ENCODE measurements at regions not wholly inside any gene's neighbourhood (a gene's known extent, or its start where the extent isn't known, plus 50 kb on each side); places are given as distances from the start of the nearest gene placed in this dataset.
"Not testable (repeated sequence)": the region's sequence is repeated elsewhere in the genome, so short reads cannot be mapped to it uniquely, and the experiment has no call there.

DNA sequence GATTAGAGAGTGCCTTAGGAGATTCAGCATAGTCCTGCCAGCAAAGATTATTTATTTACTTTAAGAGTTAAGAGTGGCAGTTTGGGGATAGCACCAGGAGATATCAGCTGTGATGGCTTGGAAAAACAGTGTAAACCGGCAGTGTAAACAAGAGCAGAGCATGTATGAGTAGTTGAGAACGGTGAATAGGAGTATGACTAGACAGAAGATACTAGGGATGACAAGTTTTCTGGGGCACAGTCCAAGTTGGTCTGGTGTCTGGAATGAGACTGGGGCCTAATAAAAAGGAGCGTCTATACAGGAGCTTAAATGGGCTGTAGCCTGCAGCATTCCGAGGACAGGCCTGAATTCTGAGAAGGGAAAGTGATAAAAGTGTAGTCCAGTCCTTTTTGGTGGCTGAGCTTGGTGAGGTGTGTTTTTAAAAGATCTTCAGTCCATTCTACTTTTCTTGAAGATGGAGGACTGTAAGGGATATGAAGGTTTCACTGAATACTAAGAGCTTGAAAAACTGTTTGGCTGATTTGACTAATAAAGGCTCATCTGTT, 117.8 kb downstream of the TLR5 start:
- DNase-seq: not testable (repeated sequence)

DNA sequence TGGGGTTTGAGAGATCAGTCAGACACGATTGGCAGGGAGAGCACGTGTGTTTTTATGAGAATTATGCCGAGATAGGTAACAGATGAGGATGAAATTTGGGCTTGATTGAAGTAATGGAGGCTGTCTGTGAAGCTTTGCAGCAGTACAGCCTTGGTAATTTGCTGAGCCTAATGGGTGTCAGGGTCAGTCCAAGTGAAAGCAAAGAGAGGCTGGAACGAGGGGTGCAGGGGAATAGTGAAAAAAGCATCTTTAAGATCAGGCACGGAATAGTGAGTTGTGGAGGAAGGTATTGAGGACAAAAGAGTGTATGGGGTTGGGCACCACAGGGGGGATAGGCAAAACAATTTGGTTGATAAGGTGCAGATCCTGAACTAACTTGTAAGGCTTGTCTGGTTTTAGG, 116.4 kb downstream of the TLR5 start:
- not testable (repeated sequence) for DNase-seq

GRCh38 chr1:223029985-223030769, 112.9 kb downstream of the TLR5 start:
- DNase-seq: no peak

DNA sequence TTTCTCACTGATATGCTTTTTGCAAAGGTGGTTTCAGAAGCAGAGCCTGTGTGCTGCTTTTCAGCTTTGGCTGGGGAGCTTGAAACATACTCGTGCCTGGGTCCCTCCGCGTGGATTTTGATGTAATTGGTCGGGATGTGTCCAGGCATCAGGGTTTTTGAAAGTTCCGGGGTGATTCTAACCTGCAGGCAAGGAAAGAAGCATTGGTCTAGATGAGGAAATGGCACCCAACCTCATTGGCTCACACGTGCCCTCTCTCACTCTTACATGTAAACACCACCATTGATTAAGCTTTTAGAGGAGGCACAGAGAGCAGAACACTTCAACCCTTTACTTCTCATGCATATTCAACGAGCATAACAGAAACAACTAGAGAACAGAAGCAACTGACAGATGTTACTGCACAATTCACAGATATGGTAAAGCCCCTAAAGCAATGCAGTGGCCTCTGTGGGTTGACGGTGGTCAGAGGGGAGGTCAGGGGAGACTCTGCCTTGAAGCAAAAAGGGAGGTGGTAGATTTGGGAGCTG, 112.1 kb downstream of the TLR5 start:
- DNase-seq: no peak

- no peak for DNase-seq
Observed at GRCh38 chr1:223031733-223032601, 111.1 kb downstream of the TLR5 start.

- no peak for DNase-seq
Observed at GRCh38 chr1:223033658-223034057, 109.4 kb downstream of the TLR5 start.

GRCh38 chr1:223034270-223034798, 108.7 kb downstream of the TLR5 start:
- no peak for DNase-seq

DNA sequence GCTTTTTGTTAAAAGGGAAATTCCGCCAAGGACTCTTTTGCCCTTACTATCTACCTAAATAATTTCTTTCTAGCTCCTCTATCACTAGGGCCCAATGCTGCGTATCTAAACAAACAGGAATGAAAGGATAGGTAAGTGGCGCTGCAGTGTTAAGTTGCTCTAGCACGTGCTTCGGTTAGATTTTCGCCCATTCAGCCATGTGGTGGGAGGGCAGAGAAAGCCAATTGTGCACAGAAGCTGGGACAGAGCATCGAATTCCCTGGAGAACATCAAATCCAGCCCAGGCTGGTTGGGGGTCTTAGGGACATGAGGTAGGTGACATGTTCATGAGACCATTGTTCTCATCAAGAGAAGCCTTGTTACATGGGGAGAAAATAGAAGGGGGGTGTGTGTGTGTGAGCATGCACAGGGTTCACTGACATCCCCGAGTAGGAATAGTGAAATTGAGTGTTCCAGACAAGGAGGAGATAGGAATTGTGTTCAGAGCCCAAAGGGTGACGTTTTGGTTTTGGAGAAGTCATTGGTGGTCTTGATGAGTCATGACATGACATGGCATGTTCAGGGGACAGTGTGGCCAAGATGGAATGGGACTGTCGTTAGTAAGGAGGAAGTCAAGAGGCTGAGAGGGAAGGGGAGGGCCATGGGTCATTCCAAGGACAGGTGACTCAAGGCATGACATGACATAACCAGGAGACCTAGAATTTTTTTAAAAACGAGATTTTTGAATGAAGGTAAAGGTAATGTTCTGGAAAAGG, 107.1 kb downstream of the TLR5 start:
- DNase-seq: no peak

DNA sequence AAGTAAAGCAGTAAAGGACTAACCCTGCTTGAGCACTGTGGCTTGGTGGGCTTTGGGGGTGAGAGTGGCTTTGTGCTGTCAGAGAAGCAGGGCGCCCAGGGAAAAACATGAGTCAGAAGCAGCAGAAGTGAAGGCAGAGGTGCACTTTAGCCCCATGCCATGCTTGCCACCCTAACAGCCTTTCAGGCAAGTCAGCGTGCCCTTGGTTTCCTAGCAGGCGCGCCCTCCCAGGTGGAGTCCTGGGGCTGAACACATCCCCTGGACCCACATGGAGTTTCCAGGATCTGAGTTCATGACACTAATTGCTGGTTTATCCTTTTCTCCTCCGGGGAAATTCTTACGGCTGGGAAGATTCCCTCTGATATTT, 106.6 kb downstream of the TLR5 start:
- DNase-seq: no peak

GRCh38 chr1:223037845-223038244, 105.2 kb downstream of the TLR5 start:
- no peak for DNase-seq

GRCh38 chr1:223038288-223039006, 104.6 kb downstream of the TLR5 start:
- no peak for DNase-seq

DNA sequence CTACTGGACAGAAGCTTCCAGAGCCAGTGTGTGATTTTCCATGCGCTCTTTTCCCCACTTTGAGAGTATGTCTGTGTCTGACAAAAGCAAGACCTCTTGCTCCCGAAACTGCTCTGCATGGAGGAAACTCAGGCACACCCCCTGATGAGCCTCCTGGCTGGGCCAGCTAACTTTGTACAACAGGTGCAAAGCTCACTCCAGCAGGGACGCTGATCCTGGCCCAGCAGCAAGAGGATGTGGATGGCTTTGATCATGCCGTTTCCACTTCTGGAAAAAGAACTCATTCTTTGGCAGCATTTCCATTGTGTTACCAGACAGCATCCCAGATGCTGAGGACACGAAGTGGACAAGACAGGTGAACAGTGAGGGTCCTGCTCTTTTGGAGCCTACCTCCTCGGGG, 103.1 kb downstream of the TLR5 start:
- no peak for DNase-seq

DNA sequence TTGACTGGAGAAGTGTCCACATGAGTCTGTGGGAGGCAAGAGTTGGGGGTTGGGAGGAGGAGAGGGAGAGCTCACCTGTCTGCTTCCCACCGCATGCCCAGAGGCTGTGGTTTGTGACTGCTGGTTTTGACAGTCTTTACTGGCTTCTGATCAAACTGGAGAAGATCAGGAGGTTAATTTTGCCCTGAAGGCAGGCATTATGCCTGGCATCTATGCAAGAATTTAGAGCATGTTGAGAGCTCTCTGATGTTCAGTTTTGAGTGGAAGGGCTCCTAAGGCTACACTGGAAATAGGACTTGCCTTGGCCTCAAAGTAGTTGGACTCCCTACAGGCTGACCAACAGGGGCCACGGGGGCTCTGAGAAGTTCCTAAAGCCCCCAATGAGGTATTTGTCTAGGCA, 101.6 kb downstream of the TLR5 start:
- DNase-seq: no peak

- no peak for DNase-seq
Observed at GRCh38 chr1:223045164-223045957, 97.7 kb downstream of the TLR5 start.

GRCh38 chr1:223046011-223046410, 97.0 kb downstream of the TLR5 start:
- no peak for DNase-seq

- not testable (repeated sequence) for DNase-seq
Observed at GRCh38 chr1:223046463-223046862, 96.6 kb downstream of the TLR5 start.

- DNase-seq: no peak
Observed at GRCh38 chr1:223048026-223048425, 95.0 kb downstream of the TLR5 start.

GRCh38 chr1:223052462-223052861, 90.6 kb downstream of the TLR5 start:
- no peak for DNase-seq

DNA sequence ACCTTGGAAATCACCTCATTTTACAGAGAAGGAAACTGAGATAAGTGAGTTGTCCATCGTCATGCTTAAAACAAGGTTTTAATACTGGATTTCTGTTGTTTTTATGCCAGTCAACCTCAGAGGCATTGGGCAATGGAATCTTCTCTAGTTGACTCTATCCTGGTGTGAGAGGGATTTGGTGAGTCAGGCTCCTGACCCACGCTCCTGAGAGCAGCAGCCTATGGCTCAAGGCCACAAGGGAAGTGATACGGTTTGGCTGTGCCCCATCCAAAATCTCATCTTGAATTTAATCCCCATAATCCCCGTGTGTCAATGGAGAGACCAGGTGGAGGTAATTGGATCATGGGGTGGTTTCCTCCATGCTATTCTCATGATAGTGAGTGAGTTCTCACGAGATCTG, 90.1 kb downstream of the TLR5 start:
- DNase-seq: no peak

DNA sequence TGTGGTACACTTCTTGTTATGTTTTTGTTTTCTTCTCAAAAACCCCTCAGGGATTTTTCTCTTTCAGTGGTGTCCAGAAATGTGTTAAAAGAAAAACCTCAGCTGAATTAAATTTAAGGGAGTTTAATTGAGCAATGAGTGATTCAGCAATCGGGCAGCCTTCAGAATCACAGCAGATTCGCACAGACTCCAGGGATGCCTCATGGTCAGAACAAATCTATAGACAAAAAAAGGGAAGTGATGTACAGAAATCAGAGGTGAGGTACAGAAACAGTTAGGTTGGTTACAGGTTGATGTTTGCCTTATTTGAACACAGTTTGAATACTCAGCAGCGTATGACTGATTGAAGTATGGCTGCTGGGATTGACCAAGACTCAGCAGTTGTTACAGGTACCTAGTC, 86.2 kb downstream of the TLR5 start:
- DNase-seq: no peak

- DNase-seq: no peak
Observed at GRCh38 chr1:223057569-223058093, 85.4 kb downstream of the TLR5 start.
